ENCODE measurements at regions not wholly inside any gene's neighbourhood (a gene's known extent, or its start where the extent isn't known, plus 50 kb on each side); places are given as distances from the start of the nearest gene placed in this dataset.

GRCh38 chr1:187454010-187454409 lies 625.3 kb downstream of the PLA2G4A start:
- no peak for FAIRE-seq

- no peak for FAIRE-seq
Observed at GRCh38 chr1:187456446-187456845, 627.7 kb downstream of the PLA2G4A start.

GRCh38 chr1:187460093-187460492 lies 631.3 kb downstream of the PLA2G4A start:
- FAIRE-seq: no peak

- FAIRE-seq: no peak
Observed at GRCh38 chr1:187464320-187464719, 635.6 kb downstream of the PLA2G4A start.

GRCh38 chr1:187465441-187465840 lies 636.7 kb downstream of the PLA2G4A start:
- FAIRE-seq: no peak

- FAIRE-seq: no peak
Observed at GRCh38 chr1:187469836-187470235, 641.1 kb downstream of the PLA2G4A start.

GRCh38 chr1:187471555-187471954 lies 642.8 kb downstream of the PLA2G4A start:
- FAIRE-seq: no peak

- FAIRE-seq: no peak
Observed at GRCh38 chr1:187474336-187474735, 645.6 kb downstream of the PLA2G4A start.

GRCh38 chr1:187476671-187477070 lies 647.9 kb downstream of the PLA2G4A start:
- no peak for FAIRE-seq

- FAIRE-seq: no peak
Observed at GRCh38 chr1:187477103-187477502, 648.4 kb downstream of the PLA2G4A start.

- no peak for FAIRE-seq
Observed at GRCh38 chr1:187477535-187477934, 648.8 kb downstream of the PLA2G4A start.

- FAIRE-seq: no peak
Observed at GRCh38 chr1:187481581-187482148, 652.9 kb downstream of the PLA2G4A start.

GRCh38 chr1:187490266-187490665 lies 661.5 kb downstream of the PLA2G4A start:
- no peak for FAIRE-seq

- FAIRE-seq: no peak
Observed at GRCh38 chr1:187491082-187491720, 662.5 kb downstream of the PLA2G4A start.

- no peak for FAIRE-seq
Observed at GRCh38 chr1:187498028-187498427, 669.3 kb downstream of the PLA2G4A start.

GRCh38 chr1:187504779-187505178 lies 676.0 kb downstream of the PLA2G4A start:
- no peak for FAIRE-seq

GRCh38 chr1:187509091-187509490 lies 680.3 kb downstream of the PLA2G4A start:
- FAIRE-seq: no peak

GRCh38 chr1:187513190-187513589 lies 684.4 kb downstream of the PLA2G4A start:
- FAIRE-seq: no peak

- no peak for FAIRE-seq
Observed at GRCh38 chr1:187514110-187514509, 685.4 kb downstream of the PLA2G4A start.

GRCh38 chr1:187516874-187517273 lies 688.1 kb downstream of the PLA2G4A start:
- no peak for FAIRE-seq

- no peak for FAIRE-seq
Observed at GRCh38 chr1:187517546-187517945, 688.8 kb downstream of the PLA2G4A start.

GRCh38 chr1:187527346-187527745 lies 698.6 kb downstream of the PLA2G4A start:
- no peak for FAIRE-seq

GRCh38 chr1:187537936-187538335 lies 709.2 kb downstream of the PLA2G4A start:
- FAIRE-seq: no peak

- no peak for FAIRE-seq
Observed at GRCh38 chr1:187549540-187549939, 720.8 kb downstream of the PLA2G4A start.

GRCh38 chr1:187551061-187551460 lies 722.3 kb downstream of the PLA2G4A start:
- FAIRE-seq: no peak
